GM23248 (cell line): ENCODE measurements at regions not wholly inside any gene's neighbourhood (a gene's known extent, or its start where the extent isn't known, plus 50 kb on each side); places are given as distances from the start of the nearest gene placed in this dataset.

Source experiments
- EZH2 ChIP-seq: fragments of 200-600 bp; sonication (generic); IDR thresholded peaks from 2 replicates; pipeline ENCODE4 v1.6.1; 2018; ENCODE audit warnings: antibody characterized with exemption, mild to moderate bottlenecking; ENCODE audit not compliant: insufficient read depth, poor library complexity, severe bottlenecking
- EZH2phosphoT487 ChIP-seq: fragments of 200-600 bp; sonication (generic); IDR thresholded peaks from 2 replicates; pipeline ENCODE4 v1.6.1; 2018; ENCODE audit warnings: antibody characterized with exemption, moderate library complexity, mild to moderate bottlenecking, low read depth; ENCODE audit not compliant: insufficient read depth

DNA sequence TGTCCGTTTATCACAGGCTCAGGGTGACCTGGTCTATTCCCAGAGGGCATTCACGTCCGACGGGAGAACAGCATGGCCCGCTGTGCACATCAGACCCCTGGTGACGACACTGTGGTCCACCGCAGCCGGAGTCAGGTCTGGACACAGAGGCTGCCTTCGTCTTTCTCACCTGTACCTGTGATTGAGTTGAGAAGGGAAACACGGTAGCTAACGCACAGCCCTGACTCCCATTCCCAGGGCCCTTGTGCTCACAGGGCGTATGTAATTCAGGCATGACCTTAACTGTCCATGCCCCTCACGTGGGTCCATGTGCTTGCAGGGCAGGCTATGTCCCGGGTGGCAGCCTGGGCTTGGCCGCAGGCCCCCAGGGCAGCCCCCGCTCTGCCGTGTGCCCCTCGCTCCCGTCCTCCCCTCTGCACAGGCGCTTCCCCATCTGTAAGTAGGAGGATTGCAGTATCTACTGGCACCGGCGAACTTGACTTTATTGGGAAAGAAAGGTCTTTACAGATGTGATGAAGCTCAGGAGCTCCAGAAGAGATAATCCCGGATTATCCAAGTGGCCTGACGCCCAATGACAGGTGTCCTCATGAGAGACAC, 221.3 kb upstream of the TCERG1L start:
- TF ChIP-seq EZH2: no peak
- TF ChIP-seq EZH2phosphoT487: no peak
